Activated naive CD4-positive, alpha-beta T cell treated with anti-CD3 and anti-CD28 coated beads for 36 hours (primary cell): ENCODE measurements at regions not wholly inside any gene's neighbourhood (a gene's known extent, or its start where the extent isn't known, plus 50 kb on each side); places are given as distances from the start of the nearest gene placed in this dataset.

Experiments used
- CTCF ChIA-PET: fragments of 350-600 bp; sonication (Branson Sonifier 250); formaldehyde crosslinking; loops from one replicate; lab custom pipeline; 2021; ENCODE audit warnings: antibody characterized with exemption; lab: Charles Lee
- DNase-seq: peaks from one replicate; pipeline ENCODE4 v3.0.0-alpha.2; 2020
- H3K27ac Mint-ChIP-seq: one replicate; pipeline ENCODE4 v1.8.0; 2021; ENCODE audit warnings: mild to moderate bottlenecking, mixed read lengths
- H3K27me3 Mint-ChIP-seq: one replicate; pipeline ENCODE4 v1.8.0; 2021; ENCODE audit warnings: low read depth, mixed read lengths
- H3K36me3 Mint-ChIP-seq: one replicate; pipeline ENCODE4 v1.8.0; 2021; ENCODE audit warnings: low read depth, mixed read lengths
- H3K4me1 Mint-ChIP-seq: one replicate; pipeline ENCODE4 v1.8.0; 2021; ENCODE audit warnings: low read depth, mixed read lengths
- H3K4me3 Mint-ChIP-seq: one replicate; pipeline ENCODE4 v1.8.0; 2021; ENCODE audit warnings: mild to moderate bottlenecking, moderate library complexity, mixed read lengths
- H3K9me3 Mint-ChIP-seq: one replicate; pipeline ENCODE4 v1.8.0; 2021; ENCODE audit warnings: mixed read lengths
- intact Hi-C: fragments of 100-400 bp; cut with micrococcal nuclease; formaldehyde crosslinking; loops from one replicate; pipeline ENCODE4 v1.15.1; 2023

DNA sequence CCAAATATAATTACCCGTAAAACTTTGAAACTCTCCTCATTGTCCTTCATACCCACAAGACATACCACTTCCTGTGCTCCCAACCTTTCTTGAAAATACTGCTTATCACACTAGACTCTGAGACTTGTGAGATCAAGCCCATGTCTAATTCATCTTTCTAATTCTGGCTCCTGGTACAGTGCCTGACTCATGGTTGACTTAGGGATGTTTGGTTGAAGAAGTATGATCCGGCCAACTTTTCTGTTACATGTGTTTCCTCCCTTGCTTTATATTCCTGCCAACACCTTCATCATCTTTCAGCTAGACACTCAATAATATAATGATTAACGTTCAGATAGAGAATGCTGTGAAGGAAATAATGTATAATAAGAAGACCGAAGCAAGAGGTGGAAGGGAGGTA lies 58.2 kb downstream of the MEX3B start:
- no peak overlapping the region for H3K4me3 Mint-ChIP-seq
- DNase-seq, result no peak
- CTCF ChIA-PET, result no interaction called here
- no peaks in the 10 kb centered on the region for H3K36me3 Mint-ChIP-seq
- H3K4me1 Mint-ChIP-seq, result no peaks in the 10 kb centered on the region
- peaks cover 14% of the 10 kb centered on the region for H3K27me3 Mint-ChIP-seq
- H3K27ac Mint-ChIP-seq, result no peak overlapping the region
- peaks cover 8% of the 10 kb centered on the region for H3K9me3 Mint-ChIP-seq
- intact Hi-C loops, result no loop called here

DNA sequence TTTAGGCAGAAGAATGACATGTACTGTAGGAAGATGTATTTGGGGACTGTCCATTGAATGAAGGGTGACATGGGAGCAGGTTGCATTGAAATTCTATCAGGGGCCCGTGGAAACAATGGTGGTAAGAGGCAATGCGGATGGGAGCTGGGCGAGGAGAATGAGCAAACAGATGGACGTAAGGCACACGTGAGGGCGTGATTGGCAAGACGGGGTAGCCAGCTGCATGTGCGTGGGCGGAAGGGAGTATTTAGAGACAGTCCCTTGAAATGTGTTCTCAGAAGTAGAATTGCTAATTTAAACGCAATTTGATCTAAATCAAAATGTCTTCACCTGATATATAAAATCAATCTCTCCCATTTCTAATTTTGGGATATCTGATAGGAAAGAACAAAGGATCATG lies 62.3 kb downstream of the MEX3B start:
- peaks cover 7% of the 10 kb centered on the region for H3K27me3 Mint-ChIP-seq
- intact Hi-C loops, result no loop called here
- CTCF ChIA-PET, result no interaction called here
- no peak overlapping the region for H3K4me3 Mint-ChIP-seq
- no peaks in the 10 kb centered on the region for H3K4me1 Mint-ChIP-seq
- DNase-seq, result no peak
- H3K36me3 Mint-ChIP-seq, result no peaks in the 10 kb centered on the region
- H3K27ac Mint-ChIP-seq, result no peak overlapping the region
- H3K9me3 Mint-ChIP-seq, result no peaks in the 10 kb centered on the region

DNA sequence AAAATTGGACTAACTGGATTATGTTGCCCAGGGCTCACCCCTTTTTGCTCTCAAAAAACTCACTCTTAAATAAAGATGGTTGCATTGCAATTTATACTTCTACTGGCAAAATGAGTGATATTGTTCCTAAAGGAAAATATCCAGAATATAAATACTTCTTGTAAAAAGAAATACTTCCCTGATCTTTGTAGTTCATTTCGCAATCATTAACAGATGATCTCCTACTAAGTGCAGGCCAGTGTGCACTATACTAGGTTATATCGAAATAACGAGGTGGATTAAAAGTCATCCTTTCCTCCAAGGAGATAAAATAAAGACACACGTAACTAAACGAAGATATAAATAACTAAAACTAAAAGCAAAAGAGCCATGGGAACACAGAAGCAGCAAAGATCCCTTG lies 63.0 kb downstream of the MEX3B start:
- no peak overlapping the region for H3K4me3 Mint-ChIP-seq
- no peaks in the 10 kb centered on the region for H3K36me3 Mint-ChIP-seq
- DNase-seq, result no peak
- no peak overlapping the region for H3K27ac Mint-ChIP-seq
- CTCF ChIA-PET, result no interaction called here
- peaks cover 7% of the 10 kb centered on the region for H3K27me3 Mint-ChIP-seq
- H3K9me3 Mint-ChIP-seq, result peaks cover 3% of the 10 kb centered on the region
- intact Hi-C loops, result no loop called here
- no peaks in the 10 kb centered on the region for H3K4me1 Mint-ChIP-seq

DNA sequence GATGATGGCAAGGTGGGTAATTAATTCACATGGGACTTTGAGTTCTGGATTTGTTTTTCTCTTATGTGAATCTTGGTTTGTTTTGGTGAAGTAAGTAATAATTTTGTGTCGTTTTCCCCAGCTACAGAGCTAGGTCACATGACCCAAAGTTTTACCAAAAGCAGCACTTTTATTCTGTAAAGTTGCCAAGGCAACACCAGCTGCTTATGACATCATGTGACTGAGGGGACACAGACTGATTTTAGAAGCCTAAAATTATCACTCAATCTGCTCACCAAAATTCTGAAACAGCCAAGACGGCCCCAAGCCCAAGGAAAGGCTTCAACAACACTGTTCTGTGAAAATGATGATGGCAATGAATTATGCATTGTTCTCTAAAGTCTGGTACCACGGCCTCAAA lies 63.9 kb downstream of the MEX3B start:
- no peak overlapping the region for H3K27ac Mint-ChIP-seq
- H3K4me1 Mint-ChIP-seq, result no peaks in the 10 kb centered on the region
- H3K27me3 Mint-ChIP-seq, result peaks cover 5% of the 10 kb centered on the region
- H3K36me3 Mint-ChIP-seq, result no peaks in the 10 kb centered on the region
- no peak overlapping the region for H3K4me3 Mint-ChIP-seq
- H3K9me3 Mint-ChIP-seq, result peaks cover 11% of the 10 kb centered on the region
- intact Hi-C loops, result no loop called here
- CTCF ChIA-PET, result no interaction called here
- no peak for DNase-seq

DNA sequence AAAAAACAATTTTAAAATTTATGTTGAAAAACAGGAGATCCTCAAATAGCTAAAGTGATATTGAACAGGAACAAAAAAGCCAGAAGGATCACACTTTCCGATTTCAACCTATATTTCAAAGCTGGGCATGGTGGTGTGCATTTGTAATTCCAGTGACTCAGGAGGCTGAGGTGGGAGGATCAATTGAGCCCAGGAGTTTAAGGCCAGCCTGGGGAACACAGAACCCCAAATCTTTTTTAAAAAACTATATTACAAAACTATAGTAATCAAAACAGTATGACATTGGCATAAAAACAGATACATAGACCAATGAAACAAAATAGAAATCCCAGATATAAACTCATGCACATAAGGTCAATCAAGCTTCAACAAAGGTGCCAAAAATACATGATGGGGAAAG lies 68.4 kb downstream of the MEX3B start:
- no peak for DNase-seq
- peaks cover 24% of the 10 kb centered on the region for H3K9me3 Mint-ChIP-seq
- intact Hi-C loops, result no loop called here
- no peak overlapping the region for H3K27ac Mint-ChIP-seq
- CTCF ChIA-PET, result no interaction called here
- H3K4me3 Mint-ChIP-seq, result no peak overlapping the region
- H3K36me3 Mint-ChIP-seq, result peaks cover 3% of the 10 kb centered on the region
- no peaks in the 10 kb centered on the region for H3K4me1 Mint-ChIP-seq
- peaks cover 5% of the 10 kb centered on the region for H3K27me3 Mint-ChIP-seq

DNA sequence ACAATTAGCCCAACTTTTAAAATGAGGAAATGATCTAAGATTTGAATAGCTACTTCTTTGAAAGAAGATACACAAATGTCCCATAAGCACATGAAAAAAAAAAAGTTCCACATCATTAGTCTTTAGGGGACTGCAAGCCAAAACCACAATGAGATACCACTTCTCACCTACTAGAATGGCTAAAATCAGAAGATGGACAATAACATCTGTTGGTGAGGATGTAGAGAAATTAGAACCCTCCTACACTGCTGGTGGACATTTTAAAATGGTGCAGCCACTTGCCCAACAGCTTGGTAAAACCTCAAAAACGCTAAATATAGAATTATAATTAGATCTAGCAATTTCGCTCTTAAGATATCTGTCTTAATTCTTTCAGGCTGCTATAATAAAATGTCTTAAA lies 77.1 kb downstream of the MEX3B start:
- H3K36me3 Mint-ChIP-seq, result no peaks in the 10 kb centered on the region
- CTCF ChIA-PET, result no interaction called here

DNA sequence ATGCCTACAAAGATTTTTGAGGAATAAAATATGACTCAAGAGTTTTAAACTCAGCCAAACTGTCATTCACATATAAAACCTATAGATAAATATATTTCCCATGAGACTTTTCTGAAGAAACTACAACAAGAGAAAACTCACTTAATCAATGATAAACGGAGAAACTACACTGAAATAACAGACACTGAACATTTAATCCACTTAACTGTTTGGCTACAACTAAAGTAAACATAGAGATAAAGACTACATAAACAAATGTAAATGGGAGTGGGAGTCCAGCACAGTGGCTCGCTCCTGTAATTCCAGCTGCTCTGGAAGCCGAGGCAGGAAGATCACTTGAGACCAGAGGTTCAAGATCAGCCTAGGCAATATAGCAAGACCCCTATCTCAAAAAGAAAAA lies 79.2 kb downstream of the MEX3B start:
- H3K27ac Mint-ChIP-seq, result no peak overlapping the region
- no peak overlapping the region for H3K4me3 Mint-ChIP-seq
- no peaks in the 10 kb centered on the region for H3K4me1 Mint-ChIP-seq
- CTCF ChIA-PET, result no interaction called here
- no peaks in the 10 kb centered on the region for H3K36me3 Mint-ChIP-seq
- peaks cover 4% of the 10 kb centered on the region for H3K27me3 Mint-ChIP-seq
- no peak for DNase-seq
- no peaks in the 10 kb centered on the region for H3K9me3 Mint-ChIP-seq
- intact Hi-C loops, result no loop called here

More for the DNA sequence above, 77.1 kb downstream of the MEX3B start:
- Mint-ChIP-seq H3K27ac (no peak overlapping the region), H3K27me3 (peaks cover 4% of the 10 kb centered on the region), H3K4me3 (no peak overlapping the region), H3K4me1 (no peaks in the 10 kb centered on the region), H3K9me3 (peaks cover 8% of the 10 kb centered on the region)
- no peak for DNase-seq
- intact Hi-C loops, result no loop called here

DNA sequence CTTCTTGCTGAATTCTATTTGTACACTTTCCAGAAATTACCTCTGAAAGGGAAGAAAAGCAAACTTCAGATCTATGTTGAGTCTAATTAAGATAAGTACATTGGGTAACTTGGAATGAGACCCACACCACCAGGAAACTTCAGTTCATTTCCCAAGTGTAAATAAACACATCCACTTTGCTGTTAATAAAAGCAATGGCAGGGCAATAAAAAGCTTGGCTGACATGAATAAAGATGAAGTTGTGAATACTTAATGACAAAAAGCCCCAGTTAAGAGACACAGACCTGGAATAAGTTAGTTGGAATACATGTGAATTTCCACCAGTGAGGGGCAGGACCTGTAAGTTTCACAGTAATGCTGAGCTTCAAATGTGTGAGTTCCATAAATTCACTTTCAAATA lies 83.3 kb downstream of the MEX3B start:
- peaks cover 4% of the 10 kb centered on the region for H3K27me3 Mint-ChIP-seq
- CTCF ChIA-PET, result no interaction called here
- H3K4me3 Mint-ChIP-seq, result no peak overlapping the region
- intact Hi-C loops, result no loop called here
- no peaks in the 10 kb centered on the region for H3K36me3 Mint-ChIP-seq
- no peak for DNase-seq
- H3K9me3 Mint-ChIP-seq, result no peaks in the 10 kb centered on the region
- no peaks in the 10 kb centered on the region for H3K4me1 Mint-ChIP-seq
- no peak overlapping the region for H3K27ac Mint-ChIP-seq

DNA sequence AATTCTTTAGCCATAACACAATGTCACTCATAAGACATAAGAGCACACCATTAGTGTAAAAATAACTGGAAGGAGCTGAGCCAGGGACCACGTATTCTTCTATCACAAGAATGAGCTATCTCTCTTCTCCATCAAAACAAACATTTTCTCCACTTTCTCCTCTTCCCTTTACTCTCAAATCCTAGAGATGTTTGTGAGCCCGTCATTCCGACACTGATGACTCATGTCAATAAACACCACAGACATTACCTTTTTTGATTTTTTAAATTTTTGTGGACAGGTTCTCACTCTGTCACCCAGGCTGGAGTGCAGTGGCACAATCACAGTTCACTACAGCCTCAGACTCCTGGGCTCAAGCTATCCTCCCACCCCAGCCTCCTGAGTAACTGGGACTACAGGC lies 86.6 kb downstream of the MEX3B start:
- Mint-ChIP-seq H3K36me3 (no peaks in the 10 kb centered on the region), H3K27ac (no peak overlapping the region), H3K4me3 (no peak overlapping the region), H3K4me1 (no peaks in the 10 kb centered on the region), H3K9me3 (no peaks in the 10 kb centered on the region), H3K27me3 (no peaks in the 10 kb centered on the region)
- DNase-seq, result no peak
- CTCF ChIA-PET, result interaction anchor here (0.6 kb wide), 1 partner anchor 466 kb away, joined by 3 read pairs; no protein-coding TSS in a partner anchor
- intact Hi-C loops, result no loop called here

DNA sequence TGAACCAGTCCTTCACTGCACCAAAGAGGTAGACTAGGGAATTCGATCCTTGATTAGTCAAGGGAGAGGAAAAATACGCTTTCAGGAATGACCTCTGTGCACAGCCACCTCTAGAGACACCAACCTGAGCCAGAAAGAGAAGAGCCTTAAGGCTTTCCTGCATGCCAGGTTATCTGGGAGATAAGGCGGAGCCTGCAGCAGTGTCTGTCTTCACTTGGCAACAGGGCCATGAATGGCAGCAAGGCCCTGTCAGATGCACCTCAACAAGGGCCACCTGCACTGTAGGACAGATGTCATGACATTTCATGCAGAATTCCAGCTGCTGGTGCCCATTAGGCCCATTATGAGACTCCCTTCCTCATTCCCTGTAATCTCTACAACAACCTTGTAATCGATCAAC lies 88.1 kb downstream of the MEX3B start:
- Mint-ChIP-seq H3K27ac (no peak overlapping the region), H3K4me1 (no peaks in the 10 kb centered on the region), H3K27me3 (no peaks in the 10 kb centered on the region), H3K36me3 (no peaks in the 10 kb centered on the region), H3K9me3 (no peaks in the 10 kb centered on the region), H3K4me3 (no peak overlapping the region)
- CTCF ChIA-PET, result no interaction called here
- intact Hi-C loops, result no loop called here
- no peak for DNase-seq

DNA sequence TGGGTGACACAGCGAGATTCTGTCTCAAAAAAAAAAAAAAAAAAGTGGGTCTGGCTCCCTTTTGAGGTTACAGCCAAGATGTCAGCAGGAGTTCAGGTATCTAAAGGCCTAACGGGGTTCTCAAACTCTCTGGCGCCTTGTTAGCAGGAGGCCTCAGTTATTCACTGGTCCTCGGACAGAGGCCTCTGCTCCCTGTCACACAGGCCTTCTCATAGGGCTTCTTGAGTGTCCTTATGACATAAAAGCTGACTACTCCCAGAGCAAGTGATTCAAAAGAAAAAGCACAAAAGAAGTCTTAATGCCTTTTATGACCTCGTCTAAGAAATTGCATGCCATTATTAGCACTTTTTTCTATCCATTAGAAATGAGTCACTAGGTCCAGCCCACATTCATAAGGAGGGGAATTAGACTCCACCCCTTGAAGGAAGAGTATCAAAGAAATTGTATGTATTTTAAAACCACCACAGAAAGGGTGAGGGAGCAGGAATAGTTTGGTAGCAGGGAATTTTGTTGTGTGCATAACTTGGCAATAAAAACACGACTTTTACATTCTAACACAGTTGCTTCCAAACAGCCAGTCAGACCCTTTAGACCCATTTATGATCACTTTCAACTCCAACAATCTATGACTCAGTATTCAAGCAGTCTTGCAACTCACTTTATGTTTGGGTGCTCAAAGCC lies 90.3 kb downstream of the MEX3B start:
- H3K27me3 Mint-ChIP-seq, result peaks cover 2% of the 10 kb centered on the region
- no peaks in the 10 kb centered on the region for H3K36me3 Mint-ChIP-seq
- CTCF ChIA-PET, result no interaction called here
- no peak for DNase-seq
- H3K4me3 Mint-ChIP-seq, result no peak overlapping the region
- H3K4me1 Mint-ChIP-seq, result no peaks in the 10 kb centered on the region
- no peak overlapping the region for H3K27ac Mint-ChIP-seq
- intact Hi-C loops, result no loop called here
- H3K9me3 Mint-ChIP-seq, result no peaks in the 10 kb centered on the region

DNA sequence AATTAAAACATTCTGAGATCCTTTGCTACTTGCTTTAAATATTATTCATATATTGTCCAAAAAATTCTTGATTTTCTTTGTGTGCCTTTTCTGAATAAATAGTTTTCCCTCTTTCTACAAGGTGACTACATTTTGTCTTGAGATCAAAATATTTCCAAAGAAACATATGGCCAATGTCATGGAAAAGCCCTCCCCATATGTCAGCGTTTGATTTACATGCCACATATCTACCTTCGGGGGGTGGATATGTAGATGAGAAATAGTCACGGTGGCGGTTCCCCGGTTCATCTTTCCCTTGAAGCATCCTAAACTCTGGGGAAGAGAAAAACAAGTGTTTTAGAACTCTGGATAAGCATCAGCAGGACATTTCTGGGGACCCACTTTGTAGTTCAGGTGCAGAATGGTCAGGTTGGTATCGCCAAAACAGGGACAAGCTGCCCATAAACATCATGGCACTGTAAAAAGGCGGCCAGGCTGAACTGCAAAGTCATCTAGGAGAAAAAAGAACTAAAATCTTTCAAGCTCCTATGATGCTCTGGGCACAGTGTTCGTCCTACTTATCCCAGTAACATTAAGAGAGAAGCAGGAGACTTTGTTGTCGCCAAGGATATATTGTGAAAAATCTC lies 91.5 kb downstream of the MEX3B start:
- CTCF ChIA-PET, result no interaction called here
- Mint-ChIP-seq H3K27me3 (peaks cover 2% of the 10 kb centered on the region), H3K36me3 (no peaks in the 10 kb centered on the region), H3K27ac (no peak overlapping the region), H3K4me3 (no peak overlapping the region), H3K4me1 (no peaks in the 10 kb centered on the region), H3K9me3 (no peaks in the 10 kb centered on the region)
- DNase-seq, result no peak
- intact Hi-C loops, result no loop called here

DNA sequence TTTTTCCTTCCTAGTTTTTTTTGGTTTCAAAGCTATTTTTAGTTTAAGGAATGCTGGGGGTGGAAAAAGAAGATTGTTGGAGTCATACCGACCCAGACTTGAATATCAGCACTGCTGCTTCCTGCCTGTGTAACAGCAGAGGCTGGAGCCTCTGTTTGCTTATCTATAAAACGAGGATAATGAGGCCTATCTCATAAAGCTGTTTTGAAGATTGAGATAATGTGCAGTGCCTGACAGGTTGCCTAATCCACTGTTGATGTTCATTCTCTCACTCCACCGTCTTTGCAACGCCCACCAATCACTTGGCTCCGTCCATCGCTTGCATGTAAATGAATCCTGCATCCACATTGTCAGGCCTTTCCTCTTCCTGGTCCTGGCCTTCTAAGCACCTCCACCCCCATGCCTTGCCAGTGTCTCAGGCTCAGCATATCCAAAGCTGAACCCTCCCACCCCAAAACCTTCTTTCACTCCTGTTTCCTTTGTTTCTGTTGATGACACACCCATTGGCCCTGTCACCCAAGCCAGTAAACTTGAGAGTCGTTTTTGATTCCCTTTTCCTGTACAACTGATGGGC lies 94.9 kb downstream of the MEX3B start:
- no peaks in the 10 kb centered on the region for H3K36me3 Mint-ChIP-seq
- H3K27ac Mint-ChIP-seq, result no peak overlapping the region
- no peaks in the 10 kb centered on the region for H3K9me3 Mint-ChIP-seq
- DNase-seq, result no peak
- peaks cover 2% of the 10 kb centered on the region for H3K27me3 Mint-ChIP-seq
- no peak overlapping the region for H3K4me3 Mint-ChIP-seq
- intact Hi-C loops, result no loop called here
- CTCF ChIA-PET, result no interaction called here
- H3K4me1 Mint-ChIP-seq, result no peaks in the 10 kb centered on the region
